ENCODE measurements at regions not wholly inside any gene's neighbourhood (a gene's known extent, or its start where the extent isn't known, plus 50 kb on each side); places are given as distances from the start of the nearest gene placed in this dataset.
A peak's percentile ranks its signal among the peaks of the same experiment; 100 is the strongest.
"Not testable (repeated sequence)": the region's sequence is repeated elsewhere in the genome, so short reads cannot be mapped to it uniquely, and the experiment has no call there.

DNA sequence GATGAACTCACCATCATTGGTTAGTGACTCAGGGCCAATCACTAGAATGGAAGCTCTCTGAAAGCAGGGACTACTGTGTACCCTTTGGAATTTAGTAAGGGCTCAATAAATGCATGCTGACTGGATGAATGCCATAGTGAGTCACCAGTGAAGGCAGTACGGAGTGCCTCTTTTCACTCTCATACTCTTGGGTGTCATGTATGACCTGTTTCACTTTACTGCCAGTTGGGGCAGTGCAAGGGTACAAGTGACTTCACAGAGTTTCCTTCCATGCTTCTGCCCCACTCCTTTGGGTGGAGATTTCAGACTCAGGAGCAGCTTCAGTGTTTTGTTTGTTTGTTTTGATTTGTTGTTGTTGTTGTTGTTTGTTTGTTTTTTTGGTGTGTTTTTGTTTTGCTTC, 57.7 kb downstream of the SOX3 start:
- DNase-seq (ENCODE audit: low read depth), result no peak

DNA sequence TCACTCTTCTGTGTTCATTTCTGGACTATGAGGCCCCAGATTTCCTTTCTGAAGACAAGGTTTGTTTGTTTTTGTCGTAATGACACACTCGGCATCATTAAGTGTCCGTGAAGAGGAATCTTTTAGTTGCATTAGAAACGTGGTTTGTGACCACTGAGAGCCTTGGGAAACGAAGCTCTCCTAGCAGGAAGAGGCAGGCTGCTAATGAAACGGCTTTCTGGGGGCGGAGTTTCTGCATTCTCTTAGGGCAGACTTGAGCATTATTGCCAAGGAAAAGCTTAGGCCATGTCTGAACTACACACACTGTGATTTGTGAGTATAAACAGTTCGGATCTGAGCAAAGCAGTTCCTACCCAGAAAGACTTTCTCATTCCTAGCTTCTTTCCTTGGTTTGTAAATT, 64.0 kb downstream of the SOX3 start:
- peak; percentile 0 for DNase-seq (ENCODE audit: low read depth)

DNA sequence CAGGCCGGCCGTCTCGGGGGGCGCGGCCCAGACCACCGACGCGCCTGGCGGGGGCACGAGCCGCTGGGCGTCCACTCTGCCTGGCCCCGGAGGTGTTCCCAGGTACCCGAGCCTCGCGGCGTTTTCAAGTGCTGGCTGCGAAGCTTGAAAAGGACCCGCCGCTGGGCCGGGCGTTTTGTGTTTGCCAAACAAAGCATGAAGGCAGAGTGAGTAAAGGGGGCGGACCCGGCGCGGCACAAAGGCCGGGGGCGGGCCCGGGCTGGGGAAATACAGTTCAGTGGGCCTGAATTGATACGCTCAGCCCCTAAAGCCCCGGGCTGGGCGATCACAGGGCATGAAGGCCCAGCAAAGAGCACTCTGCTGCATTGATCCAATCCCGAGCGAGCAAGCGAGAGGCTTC, 65.4 kb downstream of the SOX3 start:
- peak; percentile 0 for DNase-seq (ENCODE audit: low read depth)

DNA sequence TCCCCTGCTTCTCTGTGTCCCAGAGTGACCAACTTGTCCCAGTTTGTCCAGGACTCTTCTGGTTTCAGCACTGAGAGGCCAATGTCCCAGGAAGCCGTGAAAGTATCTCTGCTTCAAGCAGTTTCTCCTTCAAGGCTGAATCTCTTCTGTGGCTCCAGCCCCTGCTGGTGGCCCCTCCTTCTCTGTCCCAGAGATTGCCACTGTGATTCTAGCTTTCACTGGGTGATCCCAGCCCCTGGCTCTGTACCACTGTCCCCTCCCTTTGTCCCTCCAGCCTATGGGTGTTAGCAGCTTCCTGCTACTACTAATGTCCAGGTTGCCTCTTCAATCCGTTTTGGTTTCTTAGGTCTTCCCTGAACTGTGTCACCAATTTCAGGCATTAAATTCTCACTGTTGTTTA, 70.5 kb downstream of the SOX3 start:
- no peak for DNase-seq (ENCODE audit: low read depth)

DNA sequence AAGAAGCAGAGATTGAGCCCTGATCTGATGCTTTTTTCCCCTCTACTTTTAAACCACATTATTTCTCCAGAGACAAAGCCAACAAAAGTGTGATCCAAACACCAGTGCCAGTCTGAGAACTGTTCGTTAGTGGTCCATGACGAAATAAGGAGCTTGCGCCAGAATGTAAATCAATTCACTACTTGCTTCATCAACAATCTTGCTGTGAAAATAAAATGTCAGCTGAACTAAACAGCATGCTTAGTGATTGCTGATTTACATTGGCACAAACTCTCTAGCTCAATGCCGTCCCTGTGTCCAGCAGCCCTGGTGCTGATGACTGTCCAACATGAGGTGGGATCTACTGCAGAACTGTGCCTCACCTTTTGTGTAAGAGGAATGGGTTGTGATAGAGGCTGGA, 71.3 kb downstream of the SOX3 start:
- DNase-seq (ENCODE audit: low read depth), result no peak

DNA sequence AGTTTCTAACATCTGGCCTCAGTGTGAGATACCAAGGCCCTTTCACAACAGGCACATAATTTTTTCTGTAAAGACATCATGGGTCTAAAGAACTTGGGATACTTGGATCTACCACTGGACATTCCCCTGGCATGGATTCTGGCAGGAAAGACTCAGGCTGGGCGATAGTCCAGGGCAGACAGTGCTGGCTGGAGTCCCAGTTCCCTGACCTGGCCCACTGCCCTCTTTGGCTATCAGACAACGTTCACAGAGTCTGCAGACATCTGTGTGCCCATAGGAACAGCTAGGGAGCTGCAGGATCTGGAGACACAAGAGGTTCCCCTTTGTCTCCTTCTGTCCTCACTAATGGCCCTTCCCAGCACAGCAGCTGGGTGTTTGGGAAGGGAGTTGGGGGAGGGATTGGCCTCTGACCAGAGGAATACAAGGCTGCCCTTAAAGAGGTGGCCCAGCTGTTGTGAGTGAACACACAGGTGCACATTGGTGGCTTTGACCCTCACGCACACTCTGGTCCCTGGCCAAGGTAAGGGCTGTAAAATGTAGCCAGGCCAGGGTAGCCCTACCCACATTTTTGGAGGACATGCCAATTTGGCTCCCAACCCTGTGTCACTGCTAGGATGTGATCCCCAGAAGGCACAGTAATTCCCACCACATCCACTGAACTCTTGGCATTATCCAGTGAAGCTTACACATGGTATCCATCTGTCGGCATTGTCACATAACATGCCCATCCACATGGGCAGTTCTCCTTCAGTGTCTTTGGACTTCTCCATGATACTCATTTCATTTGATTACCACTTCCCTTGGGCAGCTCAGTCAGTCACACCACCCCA, 72.3 kb downstream of the SOX3 start:
- peak; percentile 0 for DNase-seq (ENCODE audit: low read depth)

DNA sequence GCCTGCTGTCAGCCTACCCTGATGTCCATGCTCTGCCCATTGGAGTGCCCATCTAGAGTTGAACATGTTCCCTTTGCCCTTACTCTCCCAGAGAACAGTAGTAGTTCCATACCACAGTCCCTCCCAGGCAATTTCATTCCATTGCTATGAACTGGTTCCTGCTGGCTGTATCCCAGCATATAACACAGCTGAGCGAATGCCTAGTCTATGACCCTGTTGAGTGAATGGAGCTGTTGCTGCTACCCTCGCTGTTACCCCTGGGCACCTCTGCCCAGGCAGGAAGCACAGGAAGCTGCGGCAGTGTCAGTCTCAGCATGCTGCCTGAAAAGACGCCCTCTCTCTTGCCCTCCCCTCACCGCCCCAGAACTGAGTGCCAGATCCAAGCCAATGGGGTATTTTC, 73.3 kb downstream of the SOX3 start:
- DNase-seq (ENCODE audit: low read depth), result no peak

DNA sequence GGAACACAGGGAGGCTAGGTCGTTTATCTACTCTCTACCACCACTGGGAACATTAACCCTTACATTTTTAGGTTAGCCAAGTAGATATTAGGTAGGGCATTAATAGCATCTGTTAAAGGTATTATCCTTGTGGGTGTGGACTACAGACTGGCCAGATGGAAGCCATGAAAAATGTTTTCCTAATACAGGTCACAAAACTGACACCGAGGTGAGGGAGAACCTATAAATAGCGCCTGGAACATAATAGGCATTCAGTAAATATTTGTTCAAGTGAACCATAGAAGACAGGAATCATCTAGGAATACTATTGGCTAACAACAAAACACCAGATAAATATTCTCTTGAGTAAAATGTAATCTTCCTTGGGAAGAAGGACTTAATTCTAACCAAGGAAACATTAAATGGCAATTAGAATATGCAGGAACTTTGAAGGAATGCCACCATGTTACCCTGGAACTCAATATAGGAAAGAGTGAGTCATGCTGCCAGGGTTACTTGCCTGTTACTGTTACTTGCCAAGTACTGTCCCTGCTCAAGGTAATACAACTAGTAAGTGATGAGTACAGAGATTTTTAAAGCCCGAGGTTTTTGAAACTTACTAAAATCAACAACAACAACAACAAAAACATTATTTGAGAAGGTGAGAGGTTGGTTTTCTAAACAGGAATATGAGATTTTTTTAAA, 79.0 kb downstream of the SOX3 start:
- peak; percentile 0 for DNase-seq (ENCODE audit: low read depth)

DNA sequence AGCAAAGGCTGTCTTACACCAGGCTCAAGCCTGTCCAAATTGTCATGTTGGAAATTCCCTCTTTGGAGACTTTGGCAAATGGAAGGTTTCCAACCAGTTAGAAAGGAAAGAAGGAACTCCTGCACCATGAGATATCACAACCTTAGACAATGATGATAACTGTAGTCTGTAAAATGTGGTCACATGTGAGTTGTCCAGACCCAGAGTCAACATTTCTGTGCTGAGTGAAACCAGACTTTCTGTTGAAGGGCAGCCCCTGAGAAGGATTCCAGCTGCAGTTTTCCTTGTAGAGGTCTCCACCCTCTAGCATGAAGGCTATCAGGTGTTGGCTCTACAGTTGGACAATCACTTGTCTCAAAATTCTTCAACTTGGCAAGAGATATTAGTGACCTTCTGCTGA, 82.4 kb downstream of the SOX3 start:
- no peak for DNase-seq (ENCODE audit: low read depth)

DNA sequence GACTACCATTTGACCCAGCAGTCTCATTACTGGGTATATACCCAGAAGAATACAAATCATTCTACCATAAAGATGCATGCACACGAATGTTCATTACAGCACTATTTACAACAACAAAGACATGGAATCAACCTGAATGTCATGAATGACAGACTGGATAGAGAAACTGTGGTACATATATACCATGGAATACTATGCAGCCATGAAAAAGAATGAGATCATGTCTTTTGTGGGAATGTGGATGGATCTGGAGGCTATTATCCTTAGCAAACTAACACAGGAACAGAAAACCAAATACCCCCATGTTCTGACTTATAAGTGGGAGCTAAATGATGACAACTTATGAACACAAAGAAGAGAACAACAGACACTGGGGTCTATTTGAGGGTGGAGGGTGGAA, 102.7 kb downstream of the SOX3 start:
- DNase-seq (ENCODE audit: low read depth), result not testable (repeated sequence)

DNA sequence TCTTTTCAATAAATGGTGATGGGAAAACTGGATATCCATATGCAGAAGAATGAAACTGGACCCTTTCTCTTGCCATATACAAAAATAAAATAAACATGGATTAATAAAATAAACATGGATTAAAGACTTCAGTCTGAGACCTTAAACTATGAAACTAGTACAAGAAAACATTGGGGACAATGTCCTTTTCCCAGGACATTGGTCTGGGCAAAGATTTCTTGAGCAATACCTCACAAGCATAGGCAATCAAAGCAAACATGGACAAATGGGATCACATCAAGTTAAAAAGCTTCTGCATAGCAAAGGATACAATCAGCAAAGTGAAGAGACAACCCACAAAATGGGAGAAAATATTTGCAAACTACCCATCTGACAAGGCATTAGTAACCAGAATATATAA, 108.5 kb downstream of the SOX3 start:
- not testable (repeated sequence) for DNase-seq (ENCODE audit: low read depth)

DNA sequence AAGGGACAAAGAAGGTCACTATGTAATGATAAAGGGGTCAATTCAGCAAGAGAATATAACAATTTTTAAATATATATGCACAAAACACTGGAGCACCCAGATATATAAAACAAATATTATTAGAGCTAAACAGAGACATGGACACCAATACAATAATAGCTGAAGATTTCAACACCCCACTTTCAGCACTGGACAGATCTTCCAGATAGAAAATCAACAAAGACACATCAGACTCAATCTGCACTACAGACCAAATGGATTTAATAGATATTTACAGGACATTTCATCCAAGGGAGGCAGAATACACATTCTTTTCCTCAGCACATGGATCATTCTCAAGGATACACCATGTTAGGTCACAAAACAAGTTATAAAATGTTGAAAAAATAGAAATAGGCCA, 111.4 kb downstream of the SOX3 start:
- no peak for DNase-seq (ENCODE audit: low read depth)

DNA sequence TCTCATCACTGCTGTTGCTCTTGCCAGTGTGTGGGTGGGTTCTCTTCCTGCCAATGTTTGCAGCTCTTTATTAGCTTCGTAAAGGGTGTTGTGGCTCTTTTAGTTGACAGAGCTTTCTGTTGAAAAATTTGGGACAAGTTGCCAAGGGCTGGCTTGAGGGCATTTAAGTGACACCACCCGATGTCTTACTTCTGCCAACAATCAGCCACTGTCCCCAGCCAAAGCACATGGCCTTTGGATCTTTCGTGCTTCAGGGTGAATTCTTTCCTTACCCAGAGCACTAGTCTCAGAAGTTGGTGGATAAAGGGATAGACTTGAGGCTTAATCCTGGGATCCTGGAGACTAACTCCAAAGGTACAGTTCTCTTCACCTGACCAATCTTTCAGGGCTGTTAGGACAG, 113.6 kb downstream of the SOX3 start:
- DNase-seq (ENCODE audit: low read depth), result no peak

DNA sequence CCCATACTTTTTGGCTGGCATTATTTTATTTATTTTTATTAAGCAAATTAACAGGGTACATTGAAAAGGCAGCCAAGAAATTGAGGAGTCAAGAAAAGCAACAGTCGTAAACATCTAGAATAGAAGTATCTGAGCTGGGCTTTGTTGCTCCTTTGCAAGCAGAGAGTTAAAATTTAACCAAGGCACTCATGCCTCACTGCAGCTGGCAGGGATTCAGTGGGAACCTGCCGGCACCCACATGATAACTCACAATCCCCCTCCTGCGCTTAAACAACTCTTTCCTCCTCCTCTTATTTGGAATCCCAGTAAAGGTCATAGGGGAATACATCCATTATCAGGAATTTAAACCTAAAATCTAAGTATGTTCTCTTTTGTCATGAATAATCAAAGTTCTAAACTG, 115.5 kb downstream of the SOX3 start:
- peak; percentile 64 for DNase-seq (ENCODE audit: low read depth)

DNA sequence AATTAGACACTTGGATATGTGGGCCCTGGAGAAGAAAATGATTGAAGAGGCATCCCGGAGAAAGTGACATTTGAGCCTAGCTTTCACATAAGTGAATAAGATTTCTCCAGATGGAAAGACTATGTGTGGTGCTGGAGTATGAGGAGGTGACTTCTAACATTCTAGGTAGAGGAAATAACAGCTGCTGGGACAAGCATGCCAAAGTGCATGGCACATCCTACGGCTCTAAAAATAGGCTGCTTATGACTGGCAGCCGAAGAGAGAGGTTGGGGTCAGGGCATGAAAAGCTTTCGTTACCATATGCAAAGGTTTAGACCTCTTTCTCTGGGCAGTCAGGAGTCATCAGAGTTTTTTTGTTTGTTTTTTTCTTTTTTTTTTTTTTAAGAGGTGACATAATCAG, 142.0 kb downstream of the SOX3 start:
- DNase-seq (ENCODE audit: low read depth), result no peak

DNA sequence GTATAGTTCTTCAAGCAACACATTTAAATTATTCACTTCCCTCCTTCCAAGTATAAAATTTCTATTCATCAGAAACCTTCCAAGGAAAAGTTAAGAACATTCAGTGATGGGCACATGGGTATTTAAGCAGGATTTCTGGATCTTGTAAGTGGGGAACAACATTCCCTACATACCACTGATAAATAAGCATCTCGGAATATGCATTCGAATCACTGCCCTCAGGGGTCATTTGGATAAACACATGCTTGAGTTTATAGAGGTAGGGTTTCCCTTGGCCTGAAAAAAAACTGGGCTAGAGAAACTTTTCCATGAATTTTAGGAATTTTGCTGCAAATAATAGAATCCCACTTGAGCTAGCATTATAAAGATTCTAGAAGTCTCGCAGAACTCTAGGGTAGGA, 143.9 kb downstream of the SOX3 start:
- no peak for DNase-seq (ENCODE audit: low read depth)

DNA sequence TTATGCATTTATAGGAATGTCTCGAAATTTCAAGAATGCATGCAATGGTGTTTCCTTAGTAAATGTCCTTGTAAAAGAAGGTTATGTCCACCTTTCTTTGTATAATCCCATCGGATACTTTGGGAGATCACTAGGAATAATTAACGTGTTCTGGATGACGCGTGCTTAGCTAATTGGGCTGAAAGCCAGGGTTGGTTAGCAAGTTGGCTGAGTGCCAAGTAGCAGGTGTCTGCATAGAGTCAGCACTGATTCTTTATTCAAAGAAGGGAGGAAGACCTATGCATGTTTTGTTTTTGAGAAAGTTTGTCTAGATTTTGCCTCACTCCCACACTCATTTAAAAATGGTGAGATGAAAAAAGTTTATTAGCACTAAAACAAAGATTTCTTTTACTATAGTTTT, 144.6 kb downstream of the SOX3 start:
- peak; percentile 1 for DNase-seq (ENCODE audit: low read depth)

DNA sequence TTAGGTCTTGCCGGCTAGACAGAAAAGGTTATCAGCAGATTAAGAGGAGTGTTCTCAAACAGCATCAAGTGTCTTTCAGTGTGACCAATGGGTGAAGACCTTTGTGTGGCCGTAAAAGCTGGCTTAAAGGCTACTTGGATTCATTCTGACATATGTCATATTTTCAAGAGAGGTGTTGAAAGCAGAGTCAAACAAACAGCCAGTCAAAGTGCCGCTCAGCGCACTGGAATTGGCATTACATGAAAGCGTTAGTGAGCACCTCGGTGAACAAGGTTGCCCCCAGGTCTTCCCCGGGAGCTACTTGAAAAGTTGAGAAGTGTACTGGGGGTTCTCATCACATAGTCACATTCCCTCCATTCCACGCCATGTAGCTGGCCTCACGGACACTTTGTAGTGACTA, 148.9 kb downstream of the SOX3 start:
- DNase-seq (ENCODE audit: low read depth), result no peak

DNA sequence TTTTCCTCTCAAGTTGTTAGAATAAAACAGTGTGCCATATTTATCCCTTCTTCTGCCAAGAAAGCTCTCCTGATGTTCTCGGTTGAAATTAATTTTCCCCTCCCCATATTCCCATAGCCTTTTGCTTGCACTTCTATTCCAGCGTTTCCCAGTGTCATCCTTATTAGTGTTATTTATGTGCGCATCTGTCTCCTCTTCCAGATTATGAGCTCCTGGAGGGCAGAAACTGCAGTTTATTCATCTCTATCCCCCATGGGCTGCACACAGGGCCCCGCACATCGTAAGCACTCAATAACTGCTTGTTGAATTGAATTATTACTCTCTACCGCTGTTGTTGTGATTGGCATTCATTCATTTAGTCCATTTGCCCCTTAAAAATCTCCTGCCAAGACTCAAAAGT, 149.4 kb downstream of the SOX3 start:
- no peak for DNase-seq (ENCODE audit: low read depth)

DNA sequence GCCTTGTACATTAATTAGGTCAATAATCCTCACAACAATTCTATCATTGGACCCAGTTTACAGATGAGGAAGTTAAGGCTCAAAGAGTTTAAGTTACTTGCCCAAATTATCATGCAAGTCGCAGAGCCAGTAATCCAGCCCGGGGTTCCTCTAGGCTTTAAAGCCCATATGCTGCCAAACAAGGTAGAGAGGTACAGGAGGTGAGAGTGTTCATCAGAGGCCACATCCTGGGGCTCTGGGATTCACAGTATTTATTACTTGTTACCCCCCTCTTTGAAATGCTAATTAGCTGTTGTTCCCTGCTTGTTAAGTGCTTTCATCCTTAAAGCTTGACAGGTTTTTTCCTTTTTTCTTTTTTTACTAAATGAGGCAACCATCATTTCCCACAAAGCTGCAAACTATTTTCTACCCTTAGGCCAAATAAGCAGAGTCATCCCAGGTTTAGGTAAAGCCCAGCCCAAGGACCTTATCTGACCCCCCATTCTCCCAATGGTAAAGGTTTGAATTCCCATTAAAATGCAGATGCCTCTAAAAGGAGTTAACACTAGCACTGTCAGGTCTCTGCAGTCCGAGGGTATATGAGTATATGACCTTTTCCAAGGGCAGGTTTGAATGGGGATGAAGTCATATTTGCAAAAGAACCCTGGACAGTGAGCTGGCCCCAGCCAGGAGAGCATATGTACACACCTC, 150.3 kb downstream of the SOX3 start:
- DNase-seq (ENCODE audit: low read depth), result no peak

DNA sequence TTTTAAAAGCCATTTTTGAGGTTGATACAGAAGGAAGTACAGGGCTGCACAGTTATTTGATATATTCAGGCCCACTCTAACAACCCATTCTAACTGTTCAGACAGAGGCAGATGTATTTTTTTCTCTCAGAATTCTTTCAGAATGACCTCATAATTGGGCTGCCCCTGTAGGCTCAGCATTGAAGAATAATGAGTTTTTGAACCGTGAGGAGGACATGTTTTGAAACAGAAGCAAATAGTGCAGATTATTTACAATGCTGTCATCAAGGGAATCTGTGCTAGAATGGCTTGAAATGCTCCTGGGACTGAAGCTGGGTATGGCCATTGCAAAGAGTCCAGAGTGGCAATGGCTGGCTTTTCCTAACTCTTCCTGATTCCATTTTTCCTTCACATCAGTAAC, 158.1 kb downstream of the SOX3 start:
- peak; percentile 48 for DNase-seq (ENCODE audit: low read depth)

DNA sequence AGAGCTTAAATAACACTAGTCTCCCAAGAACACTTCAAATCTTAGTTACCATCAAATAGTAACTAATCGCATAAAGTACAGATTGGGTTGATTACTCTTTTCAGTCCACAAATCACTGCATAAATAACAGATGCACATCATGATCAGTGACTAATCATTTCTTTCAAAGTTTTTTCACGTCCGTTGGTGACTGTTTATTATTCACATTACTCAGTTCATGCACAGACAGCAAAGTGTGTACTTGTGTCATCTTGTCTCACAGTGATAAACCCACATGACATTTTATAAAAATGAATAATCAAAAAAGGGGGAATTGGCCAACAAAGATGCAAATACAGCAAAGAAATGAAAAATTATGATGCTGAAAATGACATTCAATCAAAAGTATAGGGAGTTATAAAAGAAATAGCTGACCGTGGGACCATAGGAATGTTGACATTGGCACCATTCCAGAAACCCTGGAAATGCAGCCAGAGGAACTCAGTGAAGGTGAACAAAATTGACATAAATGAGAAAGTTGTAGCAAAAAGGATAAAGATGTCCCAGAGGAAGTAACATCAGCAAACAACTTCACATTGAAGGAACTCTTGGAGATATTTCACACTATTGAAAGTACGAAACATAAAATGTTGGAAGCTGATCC, 161.5 kb downstream of the SOX3 start:
- peak; percentile 38 for DNase-seq (ENCODE audit: low read depth)

DNA sequence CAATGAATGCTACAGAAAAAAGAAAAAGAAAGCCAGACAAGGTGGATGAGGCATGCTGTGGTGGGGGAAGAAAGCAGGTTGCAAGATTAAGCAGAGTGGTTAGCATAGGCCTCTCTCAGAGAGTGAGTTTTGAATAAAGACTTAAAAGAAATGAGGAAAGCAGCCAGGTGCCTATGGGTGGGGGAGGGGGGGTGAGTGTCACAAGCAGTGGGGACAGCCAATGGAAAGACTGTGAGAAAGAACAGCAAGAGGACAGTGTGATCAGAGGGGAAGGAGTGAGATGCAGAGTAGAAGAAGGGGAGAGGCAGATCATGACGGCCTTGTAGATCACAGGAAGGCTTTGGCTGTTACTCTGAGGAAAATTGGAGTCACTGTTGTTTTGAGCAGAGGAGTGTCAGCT, 162.5 kb downstream of the SOX3 start:
- no peak for DNase-seq (ENCODE audit: low read depth)
